ENCODE measurements at regions not wholly inside any gene's neighbourhood (a gene's known extent, or its start where the extent isn't known, plus 50 kb on each side); places are given as distances from the start of the nearest gene placed in this dataset.

- no peak overlapping the region for H3K4me3 ChIP-seq (ENCODE audit: low read depth, low read length)
- H3K9ac ChIP-seq (ENCODE audit: low read depth, low read length): no peak overlapping the region
Measured at GRCh38 chr17:71380535-71380934, 740.3 kb upstream of the SOX9 start.

DNA sequence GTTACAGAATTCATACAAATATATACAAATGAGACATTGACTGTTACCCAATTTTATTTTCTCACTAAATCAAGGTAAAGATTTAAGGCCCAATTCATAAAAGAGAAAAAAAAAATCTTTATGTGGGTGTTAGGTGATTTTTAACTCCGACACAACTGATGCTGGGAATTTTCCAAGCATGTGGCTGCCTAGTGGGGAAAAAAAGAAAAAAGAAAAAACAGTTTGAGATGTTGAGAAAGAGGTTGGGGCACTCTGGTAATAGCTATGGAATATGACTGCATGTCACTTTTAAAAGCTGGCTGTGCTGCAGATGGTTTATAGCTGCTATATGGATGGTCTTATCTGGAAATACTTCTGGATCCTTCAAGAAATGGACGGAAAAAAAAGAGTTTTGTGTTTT lies 739.9 kb upstream of the SOX9 start:
- Histone ChIP-seq H3K27me3 (ENCODE audit: control insufficient read depth, insufficient read depth, low read length) (no peaks in the 10 kb centered on the region), H3K9ac (ENCODE audit: low read depth, low read length) (no peak overlapping the region), H3K4me1 (ENCODE audit: control insufficient read depth, insufficient read depth, low read length) (no peaks in the 10 kb centered on the region), H3K9me3 (ENCODE audit: control insufficient read depth, insufficient read depth, low read length) (no peaks in the 10 kb centered on the region), H3K36me3 (ENCODE audit: control insufficient read depth, insufficient read depth, low read length) (no peaks in the 10 kb centered on the region), H3K27ac (ENCODE audit: low read depth, low read length) (no peak overlapping the region), H3K4me3 (ENCODE audit: low read depth, low read length) (no peak overlapping the region)

More at GRCh38 chr17:71380535-71380934, 740.3 kb upstream of the SOX9 start:
- H3K27me3 ChIP-seq (ENCODE audit: control insufficient read depth, insufficient read depth, low read length): no peaks in the 10 kb centered on the region
- no peaks in the 10 kb centered on the region for H3K4me1 ChIP-seq (ENCODE audit: control insufficient read depth, insufficient read depth, low read length)
- no peaks in the 10 kb centered on the region for H3K9me3 ChIP-seq (ENCODE audit: control insufficient read depth, insufficient read depth, low read length)
- no peaks in the 10 kb centered on the region for H3K36me3 ChIP-seq (ENCODE audit: control insufficient read depth, insufficient read depth, low read length)
- no peak overlapping the region for H3K27ac ChIP-seq (ENCODE audit: low read depth, low read length)

DNA sequence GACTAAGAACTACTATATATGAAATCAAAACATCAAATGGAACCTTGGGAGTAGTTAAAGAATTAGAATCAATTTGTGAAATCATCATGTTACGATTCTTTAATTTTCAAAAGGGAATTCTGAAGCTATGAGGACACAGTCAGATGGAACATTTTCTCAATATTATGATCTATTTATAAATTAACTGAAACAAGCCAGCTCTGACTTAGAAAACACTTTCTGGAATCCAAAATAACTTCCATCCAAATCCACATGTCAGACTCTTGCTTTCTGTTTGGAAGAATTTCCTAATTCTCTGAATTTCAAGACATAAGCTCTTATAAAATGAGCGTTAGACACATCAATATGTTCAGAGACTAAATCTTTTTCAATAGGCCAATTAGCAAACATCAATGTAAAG lies 737.7 kb upstream of the SOX9 start:
- H3K9me3 ChIP-seq (ENCODE audit: control insufficient read depth, insufficient read depth, low read length): 0 out of 2 replicates have a peak, but pooled peaks cover 2% of the 10 kb centered on the region
- H3K4me1 ChIP-seq (ENCODE audit: control insufficient read depth, insufficient read depth, low read length): no peaks in the 10 kb centered on the region
- no peak overlapping the region for H3K9ac ChIP-seq (ENCODE audit: low read depth, low read length)
- H3K36me3 ChIP-seq (ENCODE audit: control insufficient read depth, insufficient read depth, low read length): no peaks in the 10 kb centered on the region
- no peak overlapping the region for H3K27ac ChIP-seq (ENCODE audit: low read depth, low read length)
- H3K27me3 ChIP-seq (ENCODE audit: control insufficient read depth, insufficient read depth, low read length): no peaks in the 10 kb centered on the region
- no peak overlapping the region for H3K4me3 ChIP-seq (ENCODE audit: low read depth, low read length)

- H3K27me3 ChIP-seq (ENCODE audit: control insufficient read depth, insufficient read depth, low read length): no peaks in the 10 kb centered on the region
- H3K9ac ChIP-seq (ENCODE audit: low read depth, low read length): no peak overlapping the region
- no peak overlapping the region for H3K27ac ChIP-seq (ENCODE audit: low read depth, low read length)
- H3K9me3 ChIP-seq (ENCODE audit: control insufficient read depth, insufficient read depth, low read length): 0 out of 2 replicates have a peak, but pooled peaks cover 2% of the 10 kb centered on the region
- H3K36me3 ChIP-seq (ENCODE audit: control insufficient read depth, insufficient read depth, low read length): no peaks in the 10 kb centered on the region
- H3K4me1 ChIP-seq (ENCODE audit: control insufficient read depth, insufficient read depth, low read length): no peaks in the 10 kb centered on the region
- no peak overlapping the region for H3K4me3 ChIP-seq (ENCODE audit: low read depth, low read length)
Measured at GRCh38 chr17:71387456-71387855, 733.4 kb upstream of the SOX9 start.

DNA sequence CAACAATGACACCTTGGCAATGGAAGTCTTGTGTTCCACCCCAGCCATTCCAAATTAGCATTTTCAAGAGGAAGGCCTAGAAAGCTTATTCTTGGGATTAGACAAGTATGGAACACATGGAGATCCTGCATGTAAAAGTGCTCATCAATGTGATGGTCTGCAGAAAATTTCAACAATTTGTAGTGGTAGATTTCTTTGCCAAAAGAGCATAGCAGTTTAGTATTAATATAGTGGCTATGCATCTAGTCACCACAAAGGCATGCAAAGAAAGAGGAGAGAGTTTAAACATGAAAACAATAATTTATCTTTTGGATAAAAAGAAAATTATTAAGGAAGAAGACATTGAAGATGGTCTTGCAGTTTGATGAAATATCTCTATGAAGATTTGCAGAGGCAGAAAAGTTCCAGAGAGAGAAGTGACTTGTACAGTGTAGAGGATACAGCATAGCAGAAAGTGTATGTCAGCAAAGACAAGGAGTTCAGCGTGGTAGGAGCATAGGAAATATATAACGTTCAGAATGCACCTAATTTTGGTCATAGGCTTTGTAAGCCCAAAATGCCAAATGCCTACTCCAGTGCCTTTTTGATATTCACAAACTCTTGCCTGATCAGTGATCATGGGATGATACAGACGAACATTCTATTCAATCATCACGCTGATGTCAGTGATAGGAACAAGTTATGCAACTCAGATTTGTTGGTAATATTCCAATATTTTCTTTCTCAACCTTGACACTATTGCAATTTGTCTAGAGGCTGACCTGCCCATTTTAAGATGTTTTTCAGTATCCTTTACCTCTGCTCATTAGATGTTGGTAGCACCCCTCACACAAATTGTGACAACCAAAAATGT lies 727.9 kb upstream of the SOX9 start:
- Histone ChIP-seq H3K9me3 (ENCODE audit: control insufficient read depth, insufficient read depth, low read length) (no peaks in the 10 kb centered on the region), H3K4me1 (ENCODE audit: control insufficient read depth, insufficient read depth, low read length) (no peaks in the 10 kb centered on the region), H3K27ac (ENCODE audit: low read depth, low read length) (no peak overlapping the region), H3K27me3 (ENCODE audit: control insufficient read depth, insufficient read depth, low read length) (no peaks in the 10 kb centered on the region), H3K9ac (ENCODE audit: low read depth, low read length) (no peak overlapping the region), H3K36me3 (ENCODE audit: control insufficient read depth, insufficient read depth, low read length) (no peaks in the 10 kb centered on the region), H3K4me3 (ENCODE audit: low read depth, low read length) (no peak overlapping the region)

- no peak overlapping the region for H3K27ac ChIP-seq (ENCODE audit: low read depth, low read length)
- no peaks in the 10 kb centered on the region for H3K36me3 ChIP-seq (ENCODE audit: control insufficient read depth, insufficient read depth, low read length)
- no peaks in the 10 kb centered on the region for H3K9me3 ChIP-seq (ENCODE audit: control insufficient read depth, insufficient read depth, low read length)
- no peaks in the 10 kb centered on the region for H3K27me3 ChIP-seq (ENCODE audit: control insufficient read depth, insufficient read depth, low read length)
- no peak overlapping the region for H3K9ac ChIP-seq (ENCODE audit: low read depth, low read length)
- peaks cover 9% of the 10 kb centered on the region; the same call in 1 of the 2 replicates for H3K4me1 ChIP-seq (ENCODE audit: control insufficient read depth, insufficient read depth, low read length)
- no peak overlapping the region for H3K4me3 ChIP-seq (ENCODE audit: low read depth, low read length)
Measured at GRCh38 chr17:71395901-71396300, 724.9 kb upstream of the SOX9 start.

DNA sequence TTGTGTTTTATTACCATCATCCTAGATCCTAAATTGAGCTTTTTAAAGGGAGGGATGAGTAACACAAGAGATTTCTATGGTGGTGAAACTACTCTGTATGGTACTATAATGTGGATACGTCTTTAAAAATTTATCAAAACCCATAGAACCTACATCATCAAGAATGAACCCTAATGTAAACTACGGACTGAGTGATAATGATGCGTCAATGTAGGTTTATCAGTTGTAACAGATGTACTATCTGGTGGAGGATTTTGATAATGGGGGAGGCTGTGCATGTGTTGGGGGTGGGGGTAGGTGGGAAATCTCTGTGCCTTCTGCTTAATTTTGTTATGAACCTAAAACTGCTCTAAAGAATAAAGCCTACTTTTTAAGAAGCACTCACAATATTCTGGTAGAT lies 724.1 kb upstream of the SOX9 start:
- Histone ChIP-seq H3K9me3 (ENCODE audit: control insufficient read depth, insufficient read depth, low read length) (no peaks in the 10 kb centered on the region), H3K36me3 (ENCODE audit: control insufficient read depth, insufficient read depth, low read length) (no peaks in the 10 kb centered on the region), H3K27ac (ENCODE audit: low read depth, low read length) (no peak overlapping the region), H3K4me3 (ENCODE audit: low read depth, low read length) (no peak overlapping the region), H3K9ac (ENCODE audit: low read depth, low read length) (no peak overlapping the region), H3K27me3 (ENCODE audit: control insufficient read depth, insufficient read depth, low read length) (no peaks in the 10 kb centered on the region), H3K4me1 (ENCODE audit: control insufficient read depth, insufficient read depth, low read length) (peaks cover 9% of the 10 kb centered on the region; the same call in 1 of the 2 replicates)

DNA sequence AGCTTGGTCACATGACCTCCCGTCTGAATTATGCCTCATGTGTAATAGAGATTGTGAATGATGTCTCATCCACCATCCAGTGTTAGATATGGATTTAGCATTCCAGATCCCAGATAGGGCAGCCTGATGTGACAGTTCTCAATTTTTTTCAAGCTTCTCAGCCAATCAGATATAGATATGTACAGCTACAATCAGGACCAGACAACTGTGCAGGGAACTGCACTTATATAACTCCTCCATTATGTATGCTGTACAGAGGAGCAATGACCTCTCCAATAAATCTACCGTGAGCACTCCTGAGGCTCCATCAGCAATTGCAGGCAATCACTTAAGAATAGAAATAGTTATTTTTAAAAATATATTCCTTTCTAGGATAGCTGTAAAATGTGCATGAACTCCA lies 722.8 kb upstream of the SOX9 start:
- Histone ChIP-seq H3K9ac (ENCODE audit: low read depth, low read length) (no peak overlapping the region), H3K36me3 (ENCODE audit: control insufficient read depth, insufficient read depth, low read length) (no peaks in the 10 kb centered on the region), H3K9me3 (ENCODE audit: control insufficient read depth, insufficient read depth, low read length) (no peaks in the 10 kb centered on the region), H3K27me3 (ENCODE audit: control insufficient read depth, insufficient read depth, low read length) (no peaks in the 10 kb centered on the region), H3K27ac (ENCODE audit: low read depth, low read length) (no peak overlapping the region), H3K4me1 (ENCODE audit: control insufficient read depth, insufficient read depth, low read length) (peaks cover 9% of the 10 kb centered on the region; the same call in 1 of the 2 replicates), H3K4me3 (ENCODE audit: low read depth, low read length) (no peak overlapping the region)

DNA sequence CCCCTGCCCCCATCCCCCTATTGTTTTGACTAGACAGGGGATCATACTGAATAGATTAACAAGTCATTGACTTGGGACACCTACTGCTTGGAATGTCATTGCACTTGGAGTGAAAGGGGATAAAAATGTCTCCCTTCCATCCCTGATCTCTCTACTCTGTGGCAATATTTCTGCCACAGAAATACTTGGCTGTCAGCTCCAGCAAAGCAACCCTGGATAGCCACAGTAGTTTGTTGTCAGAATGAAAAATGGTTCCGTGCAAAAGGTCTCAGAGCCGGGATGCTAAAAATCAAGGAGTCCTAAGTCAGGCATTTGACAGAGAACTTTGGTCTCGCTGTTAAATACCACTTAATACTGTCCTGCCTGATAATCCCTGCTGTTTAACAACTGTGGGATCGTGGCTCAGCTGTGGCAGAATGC lies 722.0 kb upstream of the SOX9 start:
- no peaks in the 10 kb centered on the region for H3K27me3 ChIP-seq (ENCODE audit: control insufficient read depth, insufficient read depth, low read length)
- H3K36me3 ChIP-seq (ENCODE audit: control insufficient read depth, insufficient read depth, low read length): no peaks in the 10 kb centered on the region
- no peak overlapping the region for H3K4me3 ChIP-seq (ENCODE audit: low read depth, low read length)
- H3K9me3 ChIP-seq (ENCODE audit: control insufficient read depth, insufficient read depth, low read length): no peaks in the 10 kb centered on the region
- no peak overlapping the region for H3K27ac ChIP-seq (ENCODE audit: low read depth, low read length)
- peaks cover 9% of the 10 kb centered on the region; the same call in 1 of the 2 replicates for H3K4me1 ChIP-seq (ENCODE audit: control insufficient read depth, insufficient read depth, low read length)
- no peak overlapping the region for H3K9ac ChIP-seq (ENCODE audit: low read depth, low read length)

GRCh38 chr17:71399221-71399620 lies 721.6 kb upstream of the SOX9 start:
- Histone ChIP-seq H3K36me3 (ENCODE audit: control insufficient read depth, insufficient read depth, low read length) (no peaks in the 10 kb centered on the region), H3K9ac (ENCODE audit: low read depth, low read length) (no peak overlapping the region), H3K9me3 (ENCODE audit: control insufficient read depth, insufficient read depth, low read length) (no peaks in the 10 kb centered on the region), H3K4me1 (ENCODE audit: control insufficient read depth, insufficient read depth, low read length) (peaks cover 9% of the 10 kb centered on the region; the same call in 1 of the 2 replicates), H3K4me3 (ENCODE audit: low read depth, low read length) (no peak overlapping the region), H3K27ac (ENCODE audit: low read depth, low read length) (no peak overlapping the region), H3K27me3 (ENCODE audit: control insufficient read depth, insufficient read depth, low read length) (no peaks in the 10 kb centered on the region)

DNA sequence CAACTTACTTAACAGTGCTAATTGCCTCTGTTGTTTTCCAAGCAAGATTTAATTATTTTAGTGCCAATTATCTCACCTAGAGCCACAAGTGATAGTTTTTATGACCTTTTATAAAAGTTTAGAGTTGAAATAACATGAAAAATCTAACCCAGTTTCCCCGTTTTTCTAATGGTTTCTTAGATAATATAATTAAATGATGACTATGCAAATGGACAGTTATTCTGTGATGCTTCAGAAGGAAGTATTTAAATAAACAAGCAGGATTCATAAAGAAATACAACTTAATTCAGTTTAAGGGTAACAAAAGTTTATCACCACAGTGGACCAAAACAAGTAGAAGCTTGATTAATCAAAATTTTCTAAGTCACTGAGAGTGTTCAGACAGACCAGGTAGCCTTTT lies 721.2 kb upstream of the SOX9 start:
- H3K9ac ChIP-seq (ENCODE audit: low read depth, low read length): no peak overlapping the region
- no peak overlapping the region for H3K4me3 ChIP-seq (ENCODE audit: low read depth, low read length)
- H3K9me3 ChIP-seq (ENCODE audit: control insufficient read depth, insufficient read depth, low read length): no peaks in the 10 kb centered on the region
- peaks cover 9% of the 10 kb centered on the region; the same call in 1 of the 2 replicates for H3K4me1 ChIP-seq (ENCODE audit: control insufficient read depth, insufficient read depth, low read length)
- H3K27me3 ChIP-seq (ENCODE audit: control insufficient read depth, insufficient read depth, low read length): no peaks in the 10 kb centered on the region
- H3K27ac ChIP-seq (ENCODE audit: low read depth, low read length): no peak overlapping the region
- H3K36me3 ChIP-seq (ENCODE audit: control insufficient read depth, insufficient read depth, low read length): no peaks in the 10 kb centered on the region

Measured in HUES48 (cell line).